HFFc6 (cell line): ENCODE measurements at regions not wholly inside any gene's neighbourhood (a gene's known extent, or its start where the extent isn't known, plus 50 kb on each side); places are given as distances from the start of the nearest gene placed in this dataset.

Experiments used
- DNase-seq: peaks from one replicate; pipeline ENCODE4 v3.0.0-alpha.2; 2018
- H3K27ac Mint-ChIP-seq: 2 replicates; pipeline ENCODE4 v1.8.0; 2020; ENCODE audit warnings: mild to moderate bottlenecking, mixed read lengths
- H3K27me3 Mint-ChIP-seq: 2 replicates; pipeline ENCODE4 v1.8.0; 2021; ENCODE audit warnings: mild to moderate bottlenecking, moderate library complexity, mixed read lengths; ENCODE audit not compliant: insufficient read depth
- H3K36me3 Mint-ChIP-seq: 2 replicates; pipeline ENCODE4 v1.8.0; 2021; ENCODE audit warnings: low read depth, mixed read lengths
- H3K4me1 Mint-ChIP-seq: 2 replicates; pipeline ENCODE4 v1.8.0; 2020; ENCODE audit warnings: low read depth, mixed read lengths
- H3K4me3 Mint-ChIP-seq: 2 replicates; pipeline ENCODE4 v1.8.0; 2020; ENCODE audit warnings: mild to moderate bottlenecking, moderate library complexity, mixed read lengths
- H3K9me3 Mint-ChIP-seq: 2 replicates; pipeline ENCODE4 v1.8.0; 2020; ENCODE audit warnings: mild to moderate bottlenecking, mixed read lengths
- CTCF ChIP-seq: fragments of 200-600 bp; sonication (generic); IDR thresholded peaks from 2 replicates; pipeline ENCODE4 v1.5.0; 2021; ENCODE audit warnings: antibody characterized with exemption, mild to moderate bottlenecking

- Mint-ChIP-seq H3K27ac (no peak overlapping the region), H3K9me3 (peaks cover 59% of the 10 kb centered on the region), H3K4me3 (no peak overlapping the region), H3K27me3 (no peaks in the 10 kb centered on the region; the same call in none of the 2 replicates), H3K4me1 (no peaks in the 10 kb centered on the region), H3K36me3 (peaks cover 8% of the 10 kb centered on the region; the same call in 1 of the 2 replicates)
- TF ChIP-seq CTCF, result no peak
- no peak for DNase-seq
Measured at GRCh38 chr17:73799781-73800627, 155.8 kb upstream of the SDK2 start.

DNA sequence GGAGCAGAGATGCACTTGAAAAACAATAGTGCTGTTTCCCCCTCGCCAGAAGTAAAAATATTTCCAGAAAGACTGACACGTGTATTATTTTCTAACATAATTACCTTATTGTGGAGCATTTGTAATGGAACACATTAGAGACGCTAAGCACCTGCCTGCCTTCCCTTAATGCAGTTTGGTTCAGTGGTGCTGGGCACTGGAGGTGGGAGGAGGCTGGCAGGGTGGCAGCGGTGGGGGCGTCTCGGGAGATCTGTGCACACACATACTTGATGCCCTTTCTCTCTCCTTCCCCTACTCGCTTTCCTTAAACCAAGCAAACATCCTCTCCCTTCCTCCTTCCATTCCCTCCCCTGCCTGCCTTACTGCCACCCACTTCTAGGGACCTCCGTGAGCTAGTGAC is 156.6 kb upstream of the SDK2 start:
- no peak for TF ChIP-seq CTCF
- no peak overlapping the region for H3K4me3 Mint-ChIP-seq
- H3K27me3 Mint-ChIP-seq, result no peaks in the 10 kb centered on the region; the same call in none of the 2 replicates
- no peaks in the 10 kb centered on the region for H3K4me1 Mint-ChIP-seq
- H3K36me3 Mint-ChIP-seq, result peaks cover 13% of the 10 kb centered on the region; the same call in 1 of the 2 replicates
- no peak overlapping the region for H3K27ac Mint-ChIP-seq
- peaks cover 67% of the 10 kb centered on the region for H3K9me3 Mint-ChIP-seq
- no peak for DNase-seq

DNA sequence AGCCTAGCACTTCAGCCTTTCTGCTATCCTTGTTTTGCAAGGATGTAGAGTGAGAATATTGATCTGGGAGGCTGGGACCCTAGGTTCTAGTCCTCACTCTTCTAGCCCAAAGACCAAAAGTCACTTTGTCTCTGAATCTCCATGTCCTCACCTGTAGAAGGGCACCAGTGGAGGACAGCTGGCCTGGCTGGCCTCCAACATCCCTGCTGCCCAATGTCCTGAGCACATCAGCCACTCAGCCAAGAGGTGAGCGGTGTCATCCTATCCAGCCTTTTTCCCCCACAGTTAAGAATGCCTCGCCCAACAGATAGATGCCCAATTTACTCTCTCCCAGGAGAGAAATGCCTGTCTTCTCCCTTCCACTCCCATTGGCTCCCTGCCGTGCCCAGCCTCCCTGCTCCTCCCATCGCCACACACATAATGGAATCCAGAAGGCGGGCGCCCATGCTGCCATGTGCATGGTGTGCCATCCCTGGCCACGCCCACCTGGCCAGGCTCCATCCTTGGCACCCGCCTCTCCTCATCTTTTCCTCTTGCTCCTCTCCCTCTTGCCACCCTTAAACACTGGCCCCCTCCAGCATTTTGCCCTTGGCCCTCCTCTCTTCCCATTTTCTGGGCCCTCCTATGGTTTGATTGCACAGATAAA is 157.3 kb upstream of the SDK2 start:
- Mint-ChIP-seq H3K36me3 (peaks cover 14% of the 10 kb centered on the region; the same call in 1 of the 2 replicates), H3K4me3 (no peak overlapping the region), H3K27ac (no peak overlapping the region), H3K27me3 (no peaks in the 10 kb centered on the region; the same call in none of the 2 replicates), H3K4me1 (no peaks in the 10 kb centered on the region), H3K9me3 (peaks cover 73% of the 10 kb centered on the region)
- no peak for TF ChIP-seq CTCF
- no peak for DNase-seq

- DNase-seq, result no peak
- no peak for TF ChIP-seq CTCF
- H3K9me3 Mint-ChIP-seq, result peaks cover 76% of the 10 kb centered on the region
- no peak overlapping the region for H3K27ac Mint-ChIP-seq
- no peaks in the 10 kb centered on the region for H3K4me1 Mint-ChIP-seq
- peaks cover 14% of the 10 kb centered on the region; the same call in 1 of the 2 replicates for H3K36me3 Mint-ChIP-seq
- H3K4me3 Mint-ChIP-seq, result no peak overlapping the region
- no peaks in the 10 kb centered on the region; the same call in none of the 2 replicates for H3K27me3 Mint-ChIP-seq
Measured at GRCh38 chr17:73802314-73802713, 158.1 kb upstream of the SDK2 start.

DNA sequence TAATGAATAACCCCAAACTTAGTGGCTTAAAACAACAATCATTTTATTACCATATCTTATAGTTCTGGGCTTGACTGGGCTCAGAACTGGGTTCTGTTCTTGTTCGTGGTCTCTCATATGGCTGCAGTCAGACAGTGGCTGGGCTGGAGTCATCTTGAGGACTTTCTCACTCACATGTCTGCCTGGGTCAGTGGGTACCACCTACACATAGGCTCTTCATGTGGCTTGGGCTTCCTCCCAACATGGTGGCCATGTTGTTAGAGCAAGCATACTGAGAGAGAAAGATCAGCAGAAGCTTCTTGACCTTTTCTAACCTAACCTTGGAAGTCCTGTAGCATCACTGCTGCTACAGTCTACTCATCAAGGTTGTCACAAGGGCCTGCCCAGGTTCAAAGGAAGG is 158.6 kb upstream of the SDK2 start:
- Mint-ChIP-seq H3K36me3 (peaks cover 14% of the 10 kb centered on the region; the same call in 1 of the 2 replicates), H3K27me3 (no peaks in the 10 kb centered on the region; the same call in none of the 2 replicates), H3K4me1 (no peaks in the 10 kb centered on the region), H3K9me3 (peaks cover 81% of the 10 kb centered on the region), H3K4me3 (no peak overlapping the region), H3K27ac (no peak overlapping the region)
- no peak for DNase-seq
- no peak for TF ChIP-seq CTCF
